ENCODE measurements at regions not wholly inside any gene's neighbourhood (a gene's known extent, or its start where the extent isn't known, plus 50 kb on each side); places are given as distances from the start of the nearest gene placed in this dataset.

DNA sequence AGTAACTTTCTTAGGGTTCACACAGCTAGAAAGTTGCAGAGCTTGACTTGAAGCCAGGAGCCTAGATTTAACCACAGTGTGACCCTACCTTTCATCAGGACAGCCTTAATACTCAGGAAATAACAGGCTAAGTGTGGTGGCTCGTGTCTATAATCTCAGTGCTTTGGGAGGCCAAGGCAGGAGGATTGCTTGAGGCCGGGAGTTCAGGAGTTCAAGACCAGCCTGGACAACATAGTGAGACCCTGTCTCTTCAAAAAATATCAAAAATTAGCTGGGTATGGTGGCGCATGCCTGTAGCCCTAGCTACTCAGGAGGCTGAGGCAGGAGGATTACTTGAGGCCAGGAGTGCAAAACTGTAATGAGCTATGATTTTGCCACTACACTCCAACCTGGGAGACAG lies 681.1 kb downstream of the MAT2B start:
- TF ChIP-seq, protein P1, sequence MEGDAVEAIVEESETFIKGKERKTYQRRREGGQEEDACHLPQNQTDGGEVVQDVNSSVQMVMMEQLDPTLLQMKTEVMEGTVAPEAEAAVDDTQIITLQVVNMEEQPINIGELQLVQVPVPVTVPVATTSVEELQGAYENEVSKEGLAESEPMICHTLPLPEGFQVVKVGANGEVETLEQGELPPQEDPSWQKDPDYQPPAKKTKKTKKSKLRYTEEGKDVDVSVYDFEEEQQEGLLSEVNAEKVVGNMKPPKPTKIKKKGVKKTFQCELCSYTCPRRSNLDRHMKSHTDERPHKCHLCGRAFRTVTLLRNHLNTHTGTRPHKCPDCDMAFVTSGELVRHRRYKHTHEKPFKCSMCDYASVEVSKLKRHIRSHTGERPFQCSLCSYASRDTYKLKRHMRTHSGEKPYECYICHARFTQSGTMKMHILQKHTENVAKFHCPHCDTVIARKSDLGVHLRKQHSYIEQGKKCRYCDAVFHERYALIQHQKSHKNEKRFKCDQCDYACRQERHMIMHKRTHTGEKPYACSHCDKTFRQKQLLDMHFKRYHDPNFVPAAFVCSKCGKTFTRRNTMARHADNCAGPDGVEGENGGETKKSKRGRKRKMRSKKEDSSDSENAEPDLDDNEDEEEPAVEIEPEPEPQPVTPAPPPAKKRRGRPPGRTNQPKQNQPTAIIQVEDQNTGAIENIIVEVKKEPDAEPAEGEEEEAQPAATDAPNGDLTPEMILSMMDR (IDR thresholded peaks at IDR 0.05): no peak
- no peak for TF ChIP-seq POLR2A (IDR thresholded peaks at IDR 0.05)

Data from thyroid gland (tissue), 4 donors.